HepG2 (cell line): ENCODE measurements at regions not wholly inside any gene's neighbourhood (a gene's known extent, or its start where the extent isn't known, plus 50 kb on each side); places are given as distances from the start of the nearest gene placed in this dataset.

Experiments
- ATAC-seq: fragments of 200-7000 bp; cut with Tn5 transposase; 3 replicates; pipeline ENCODE4 v1.9.1; 2020; ENCODE audit warnings: mild to moderate bottlenecking, moderate library complexity
- BruUV-seq: library from RNA; stranded (reverse); fragments of 400-500 nt; replicated peaks from 2 replicates; lab custom pipeline; 2021; lab: Mats Ljungman, UMichigan
- CTCF ChIA-PET: fragments of 300-600 bp; formaldehyde crosslinking; extraction: SDS; loops from one replicate; lab custom pipeline; 2021; ENCODE audit warnings: low total read pairs, inconsistent platforms, low intra/inter-chr PET ratio; lab: Yijun Ruan, JAX
- POLR2A ChIA-PET: fragments of 350-600 bp; sonication (Branson Sonifier 250); formaldehyde crosslinking; loops from one replicate; lab custom pipeline; 2020; ENCODE audit warnings: antibody characterized with exemption, inconsistent platforms; lab: Yijun Ruan, JAX
- DNase-seq: peaks from one replicate; pipeline ENCODE4 v3.0.0-alpha.2; 2015; ENCODE audit warnings: low spot score
- FAIRE-seq: peaks from 3 replicates; lab custom pipeline; 2011; peaks lifted over from hg19 to GRCh38; lab: Jason Lieb, UNC
- H2AFZ ChIP-seq: one replicate; pipeline ENCODE4 v1.6.1; 2011; ENCODE audit warnings: low read length, inconsistent platforms
- H3K27ac ChIP-seq: fragments of 300-600 bp; 3 replicates; pipeline ENCODE4 v1.8.0; 2011; ENCODE audit warnings: mixed run types, mild to moderate bottlenecking, mixed read lengths, low read length, inconsistent platforms; ENCODE audit not compliant: insufficient read depth; ENCODE audit errors: extremely low read length
- H3K27me3 ChIP-seq, 2 experiments: fragments of 200-600 bp in 1 of 2; 2 replicates in 1 of 2; 3 replicates in 1 of 2; pipeline versions ENCODE4 v1.6.0 to v1.8.0; 2011; ENCODE audit warnings: low read length in 2 of 2, mild to moderate bottlenecking in 2 of 2, moderate library complexity in 2 of 2, inconsistent platforms in 1 of 2; ENCODE audit not compliant: insufficient read depth in 2 of 2, control insufficient read depth in 1 of 2
- H3K36me3 ChIP-seq, 2 experiments: fragments of 200-600 bp in 1 of 2; replicated peaks in 1 of 2; 2 replicates in 1 of 2; 3 replicates in 1 of 2; pipeline versions ENCODE4 v1.5.1 to v1.8.0; 2011; ENCODE audit warnings: low read length in 2 of 2, inconsistent platforms in 1 of 2; ENCODE audit not compliant: insufficient read depth in 2 of 2, control insufficient read depth in 1 of 2
- H3K4me1 ChIP-seq: 2 replicates; pipeline ENCODE4 v1.5.1; 2012; ENCODE audit warnings: low read length, inconsistent platforms; ENCODE audit not compliant: insufficient read depth
- H3K4me2 ChIP-seq: 2 replicates; pipeline ENCODE4 v1.6.0; 2011; ENCODE audit warnings: low read depth, low read length, inconsistent platforms
- H3K4me3 ChIP-seq, 3 experiments: fragments of 200-600 bp in 1 of 3; sonication (generic), shearing (Covaris generic) in 1 of 3; replicated peaks in 1 of 3; 2 replicates each; pipeline ENCODE4 v1.5.1; 2011 to 2016; ENCODE audit warnings: low read length in 3 of 3, inconsistent platforms in 2 of 3, low read depth in 2 of 3, mild to moderate bottlenecking in 2 of 3, control low read depth in 1 of 3, mixed read lengths in 1 of 3; ENCODE audit not compliant: insufficient read depth in 1 of 3
- H3K79me2 ChIP-seq: one replicate; pipeline ENCODE4 v1.6.1; 2011; ENCODE audit warnings: low read length, inconsistent platforms; ENCODE audit not compliant: insufficient read depth
- H3K9ac ChIP-seq: 2 replicates; pipeline ENCODE4 v1.6.0; 2011; ENCODE audit warnings: mild to moderate bottlenecking, low read depth, low read length, inconsistent platforms; ENCODE audit not compliant: insufficient read depth
- H3K9me3 ChIP-seq: 2 replicates; pipeline ENCODE4 v1.5.1; 2012; ENCODE audit warnings: mild to moderate bottlenecking, low read length
- H4K20me1 ChIP-seq: 2 replicates; pipeline ENCODE4 v1.6.0; 2011; ENCODE audit warnings: inconsistent platforms, mild to moderate bottlenecking, low read length, moderate library complexity; ENCODE audit not compliant: insufficient read depth
- ARNT2 ChIP-seq: sonication (generic); formaldehyde crosslinking; IDR thresholded peaks from 2 replicates; pipeline ENCODE4 v1.8.0; 2022; ENCODE audit warnings: mild to moderate bottlenecking, low read depth, missing genetic modification reagents, moderate library complexity
- CBFB ChIP-seq: sonication (generic); formaldehyde crosslinking; IDR thresholded peaks from 2 replicates; pipeline ENCODE4 v1.4.0; 2020; ENCODE audit warnings: missing genetic modification reagents
- CTCF ChIP-seq: sonication (generic); formaldehyde crosslinking; IDR thresholded peaks from 2 replicates; pipeline ENCODE4 v1.5.0; 2020; ENCODE audit warnings: mild to moderate bottlenecking, missing genetic modification reagents, moderate library complexity
- FOXA1 ChIP-seq, 2 experiments: fragments of 450-650 bp in 1 of 2; sonication (generic) in 1 of 2; formaldehyde crosslinking in 1 of 2; IDR thresholded peaks; 2 replicates each; pipeline versions ENCODE4 v1.4.0 to v1.6.1; 2016 to 2020; ENCODE audit warnings: missing genetic modification reagents in 1 of 2
- GPN1 ChIP-seq: sonication (generic); formaldehyde crosslinking; IDR thresholded peaks from 2 replicates; pipeline ENCODE4 v1.5.1; 2020; ENCODE audit warnings: missing genetic modification reagents, borderline replicate concordance
- HMGXB4 ChIP-seq, 2 experiments: sonication (generic) in 1 of 2; formaldehyde crosslinking in 1 of 2; IDR thresholded peaks; 2 replicates each; pipeline versions ENCODE4 v1.4.0 to v1.6.1; 2018 to 2020; ENCODE audit warnings: missing genetic modification reagents in 2 of 2, borderline replicate concordance in 1 of 2, low read depth in 1 of 2, mild to moderate bottlenecking in 1 of 2, missing biosample characterization in 1 of 2
- HNRNPLL ChIP-seq: fragments of 200-400 bp; formaldehyde crosslinking; IDR thresholded peaks from 2 replicates; pipeline ENCODE4 v1.6.1; 2017; ENCODE audit warnings: mild to moderate bottlenecking, low read depth, low read length; ENCODE audit not compliant: poor library complexity, severe bottlenecking
- NPAS2 ChIP-seq: sonication (generic); formaldehyde crosslinking; IDR thresholded peaks from 2 replicates; pipeline ENCODE4 v1.8.0; 2022; ENCODE audit warnings: mild to moderate bottlenecking, missing genetic modification reagents, borderline replicate concordance
- SNAPC5 ChIP-seq: sonication (generic); formaldehyde crosslinking; IDR thresholded peaks from 2 replicates; pipeline ENCODE4 v1.8.1; 2023; ENCODE audit warnings: mild to moderate bottlenecking, missing genetic modification reagents, borderline replicate concordance
- ZFP36L2 ChIP-seq: sonication (generic); formaldehyde crosslinking; IDR thresholded peaks from 2 replicates; pipeline ENCODE4 v1.4.0; 2020; ENCODE audit warnings: missing genetic modification reagents
- ZMYM2 ChIP-seq: sonication (generic); formaldehyde crosslinking; IDR thresholded peaks from 2 replicates; pipeline ENCODE4 v1.8.0; 2022; ENCODE audit warnings: mild to moderate bottlenecking, missing genetic modification reagents
- ZNF350 ChIP-seq: sonication (generic); formaldehyde crosslinking; IDR thresholded peaks from 2 replicates; pipeline ENCODE4 v1.4.0; 2020; ENCODE audit warnings: mild to moderate bottlenecking, low read depth, missing genetic modification reagents, borderline replicate concordance
- ZNF776 ChIP-seq: sonication (generic); formaldehyde crosslinking; IDR thresholded peaks from 2 replicates; pipeline ENCODE4 v1.4.0; 2020; ENCODE audit warnings: mild to moderate bottlenecking, missing genetic modification reagents
- ZNF891 ChIP-seq: sonication (generic); formaldehyde crosslinking; IDR thresholded peaks from 2 replicates; pipeline ENCODE4 v1.5.0; 2020; ENCODE audit warnings: mild to moderate bottlenecking, missing genetic modification reagents
- WGBS: methylation state at CpG from one replicate; pipeline ENCODE4 v1.1.6; 2017; ENCODE audit warnings: low lambda C conversion rate; 5-methylcytosine and 5-hydroxymethylcytosine counted together
- in situ Hi-C: cut with HindIII; loops from 2 replicates; pipeline ENCODE4 v1.10.0; 2017; ENCODE audit warnings: low pct_unique_long_range_greater_than_20kb; ENCODE audit not compliant: extremely low pct_ligation_motif_present
- intact Hi-C: fragments of 100-400 bp; cut with micrococcal nuclease; formaldehyde crosslinking; loops from one replicate; pipeline ENCODE4 v1.10.0; 2022; ENCODE audit not compliant: unreplicated experiment
- TF ChIP-seq, protein P1 (sequence below): IDR thresholded peaks from 2 replicates; pipeline ENCODE4 v1.6.1; 2012; ENCODE audit warnings: low read length, improper control_type of control experiment
- TF ChIP-seq, protein P2 (sequence below): sonication (generic); formaldehyde crosslinking; conservative IDR thresholded peaks from 2 replicates; pipeline ENCODE4 v1.8.0; 2022; ENCODE audit warnings: missing genetic modification reagents

DNA sequence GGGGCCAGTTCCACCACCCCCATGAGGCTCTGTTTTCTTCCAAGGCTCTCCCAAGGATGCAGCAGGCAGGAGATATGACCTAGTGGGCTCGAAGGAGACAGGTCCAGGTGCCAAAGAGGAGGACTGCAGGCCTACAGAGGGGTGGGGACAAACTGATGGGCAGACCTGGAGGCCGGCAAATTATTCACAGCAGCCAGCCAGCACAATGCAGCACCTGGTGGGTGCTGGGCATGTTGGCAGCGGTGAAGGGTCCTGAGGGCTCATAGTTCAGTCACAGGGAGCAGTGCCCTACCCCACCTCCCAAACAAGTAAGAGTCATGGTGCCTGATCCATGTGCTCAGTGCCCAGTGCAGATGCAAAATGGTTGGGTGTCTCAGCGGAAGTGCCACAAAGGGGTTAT, 171.7 kb downstream of the ABHD5 start:
- no peaks in the 10 kb centered on the region for H3K9me3 ChIP-seq
- H3K9ac ChIP-seq: no peak overlapping the region
- H3K4me1 ChIP-seq: no peaks in the 10 kb centered on the region
- ChIA-PET POLR2A (no interaction called here), CTCF (no interaction called here)
- FAIRE-seq (no peak), DNase-seq (no peak), ATAC-seq (no peak)
- H3K4me3 ChIP-seq: no peak overlapping the region
- H3K27ac ChIP-seq: no peak overlapping the region
- in situ Hi-C loops: no loop called here
- H3K36me3 ChIP-seq: no peaks in the 10 kb centered on the region
- no peaks in the 10 kb centered on the region for H4K20me1 ChIP-seq
- peaks cover 2 to 11% of the 10 kb centered on the region in 2 experiments; a peak in 3 of 5 replicates for H3K27me3 ChIP-seq
- BruUV-seq: no TSS peak
- 73% methylated on average over 1 of the region's 4 CpGs for WGBS
- TF ChIP-seq CTCF (CRISPR knock-in tag) (no peak), ZMYM2 (CRISPR knock-in tag) (no peak), ZNF350 (CRISPR knock-in tag) (no peak), SNAPC5 (CRISPR knock-in tag) (no peak), FOXA1 (IDR thresholded peaks at IDR 0.05) (no peak), FOXA1 (CRISPR knock-in tag; IDR thresholded peaks at IDR 0.05) (no peak), ARNT2 (CRISPR knock-in tag) (no peak), HMGXB4 (CRISPR knock-in tag; IDR thresholded peaks at IDR 0.05; ENCODE audit: borderline replicate concordance in 1 of 2, low read depth in 1 of 2) (no peak), ZNF776 (CRISPR knock-in tag) (no peak), CBFB (CRISPR knock-in tag) (no peak), HNRNPLL (no peak), ZNF891 (CRISPR knock-in tag) (no peak), ZFP36L2 (CRISPR knock-in tag) (no peak), NPAS2 (CRISPR knock-in tag) (no peak), GPN1 (CRISPR knock-in tag) (no peak)
- TF ChIP-seq, protein P1, sequence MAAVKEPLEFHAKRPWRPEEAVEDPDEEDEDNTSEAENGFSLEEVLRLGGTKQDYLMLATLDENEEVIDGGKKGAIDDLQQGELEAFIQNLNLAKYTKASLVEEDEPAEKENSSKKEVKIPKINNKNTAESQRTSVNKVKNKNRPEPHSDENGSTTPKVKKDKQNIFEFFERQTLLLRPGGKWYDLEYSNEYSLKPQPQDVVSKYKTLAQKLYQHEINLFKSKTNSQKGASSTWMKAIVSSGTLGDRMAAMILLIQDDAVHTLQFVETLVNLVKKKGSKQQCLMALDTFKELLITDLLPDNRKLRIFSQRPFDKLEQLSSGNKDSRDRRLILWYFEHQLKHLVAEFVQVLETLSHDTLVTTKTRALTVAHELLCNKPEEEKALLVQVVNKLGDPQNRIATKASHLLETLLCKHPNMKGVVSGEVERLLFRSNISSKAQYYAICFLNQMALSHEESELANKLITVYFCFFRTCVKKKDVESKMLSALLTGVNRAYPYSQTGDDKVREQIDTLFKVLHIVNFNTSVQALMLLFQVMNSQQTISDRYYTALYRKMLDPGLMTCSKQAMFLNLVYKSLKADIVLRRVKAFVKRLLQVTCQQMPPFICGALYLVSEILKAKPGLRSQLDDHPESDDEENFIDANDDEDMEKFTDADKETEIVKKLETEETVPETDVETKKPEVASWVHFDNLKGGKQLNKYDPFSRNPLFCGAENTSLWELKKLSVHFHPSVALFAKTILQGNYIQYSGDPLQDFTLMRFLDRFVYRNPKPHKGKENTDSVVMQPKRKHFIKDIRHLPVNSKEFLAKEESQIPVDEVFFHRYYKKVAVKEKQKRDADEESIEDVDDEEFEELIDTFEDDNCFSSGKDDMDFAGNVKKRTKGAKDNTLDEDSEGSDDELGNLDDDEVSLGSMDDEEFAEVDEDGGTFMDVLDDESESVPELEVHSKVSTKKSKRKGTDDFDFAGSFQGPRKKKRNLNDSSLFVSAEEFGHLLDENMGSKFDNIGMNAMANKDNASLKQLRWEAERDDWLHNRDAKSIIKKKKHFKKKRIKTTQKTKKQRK: no peak
- TF ChIP-seq, protein P2, sequence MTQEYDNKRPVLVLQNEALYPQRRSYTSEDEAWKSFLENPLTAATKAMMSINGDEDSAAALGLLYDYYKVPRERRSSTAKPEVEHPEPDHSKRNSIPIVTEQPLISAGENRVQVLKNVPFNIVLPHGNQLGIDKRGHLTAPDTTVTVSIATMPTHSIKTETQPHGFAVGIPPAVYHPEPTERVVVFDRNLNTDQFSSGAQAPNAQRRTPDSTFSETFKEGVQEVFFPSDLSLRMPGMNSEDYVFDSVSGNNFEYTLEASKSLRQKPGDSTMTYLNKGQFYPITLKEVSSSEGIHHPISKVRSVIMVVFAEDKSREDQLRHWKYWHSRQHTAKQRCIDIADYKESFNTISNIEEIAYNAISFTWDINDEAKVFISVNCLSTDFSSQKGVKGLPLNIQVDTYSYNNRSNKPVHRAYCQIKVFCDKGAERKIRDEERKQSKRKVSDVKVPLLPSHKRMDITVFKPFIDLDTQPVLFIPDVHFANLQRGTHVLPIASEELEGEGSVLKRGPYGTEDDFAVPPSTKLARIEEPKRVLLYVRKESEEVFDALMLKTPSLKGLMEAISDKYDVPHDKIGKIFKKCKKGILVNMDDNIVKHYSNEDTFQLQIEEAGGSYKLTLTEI (CRISPR knock-in tag): no peak
- intact Hi-C loops: no loop called here
- H3K79me2 ChIP-seq: no peaks in the 10 kb centered on the region
- H3K4me2 ChIP-seq: no peak overlapping the region
- H2AFZ ChIP-seq: no peak overlapping the region
